ENCODE measurements at regions not wholly inside any gene's neighbourhood (a gene's known extent, or its start where the extent isn't known, plus 50 kb on each side); places are given as distances from the start of the nearest gene placed in this dataset.

GRCh38 chr13:22235950-22236290 is 565.0 kb downstream of the FGF9 start:
- TF ChIP-seq CTCF (conservative IDR thresholded peaks at IDR 0.05; ENCODE audit: low read depth, low read length) (no peak), EZH2 (IDR thresholded peaks at IDR 0.05; ENCODE audit: low read length, unreplicated experiment) (no peak)
